Panc1 (cell line): ENCODE measurements at regions not wholly inside any gene's neighbourhood (a gene's known extent, or its start where the extent isn't known, plus 50 kb on each side); places are given as distances from the start of the nearest gene placed in this dataset.
"Not testable (repeated sequence)": the region's sequence is repeated elsewhere in the genome, so short reads cannot be mapped to it uniquely, and the experiment has no call there.

ENCODE experiments used
- ATAC-seq: fragments of 200-7000 bp; cut with Tn5 transposase; 2 replicates; pipeline ENCODE4 v1.9.1; 2020; ENCODE audit warnings: mild to moderate bottlenecking, moderate library complexity
- BruUV-seq: library from RNA; stranded (reverse); fragments of 400-500 nt; replicated peaks from 2 replicates; lab custom pipeline; 2021; lab: Mats Ljungman, UMichigan
- CTCF ChIA-PET: fragments of 300-600 bp; sonication (Branson Sonifier 250); formaldehyde crosslinking; loops from one replicate; lab custom pipeline; 2022; ENCODE audit warnings: antibody characterized with exemption; lab: Charles Lee
- POLR2A ChIA-PET: fragments of 300-600 bp; sonication (Branson Sonifier 250); formaldehyde crosslinking; loops from one replicate; lab custom pipeline; 2022; ENCODE audit warnings: antibody characterized with exemption; lab: Charles Lee
- DNase-seq: peaks from one replicate; pipeline ENCODE4 v3.0.0-alpha.2; 2010; ENCODE audit warnings: low read depth, low spot score
- H3K27ac ChIP-seq: 2 replicates; pipeline ENCODE4 v1.5.1; 2011; ENCODE audit warnings: mild to moderate bottlenecking, low read length, inconsistent platforms
- H3K27me3 ChIP-seq: fragments of 200-500 bp; sonication (Bioruptor generic); 2 replicates; pipeline ENCODE4 v1.6.0; 2014; ENCODE audit warnings: low read length, inconsistent platforms; ENCODE audit not compliant: control insufficient read depth, insufficient read depth
- H3K36me3 ChIP-seq: fragments of 200-500 bp; sonication (Bioruptor generic); 2 replicates; pipeline ENCODE4 v1.5.1; 2014; ENCODE audit warnings: inconsistent platforms, mild to moderate bottlenecking, low read length, moderate library complexity; ENCODE audit not compliant: control insufficient read depth, insufficient read depth
- H3K4me1 ChIP-seq: 2 replicates; pipeline ENCODE4 v1.5.1; 2011; ENCODE audit warnings: inconsistent platforms, mild to moderate bottlenecking, low read length, moderate library complexity; ENCODE audit not compliant: control insufficient read depth, insufficient read depth
- H3K4me3 ChIP-seq, 2 experiments: 2 replicates each; pipeline ENCODE4 v1.5.1; 2011 to 2012; ENCODE audit warnings: low read depth in 2 of 2, low read length in 2 of 2, mild to moderate bottlenecking in 2 of 2, inconsistent platforms in 1 of 2, moderate library complexity in 1 of 2
- H3K9me3 ChIP-seq: fragments of 200-500 bp; sonication (Bioruptor generic); 2 replicates; pipeline ENCODE4 v1.5.1; 2014; ENCODE audit warnings: low read depth, mild to moderate bottlenecking, inconsistent platforms, low read length, moderate library complexity; ENCODE audit not compliant: control insufficient read depth, insufficient read depth
- CTCF ChIP-seq: fragments of 450-650 bp; IDR thresholded peaks from 2 replicates; pipeline ENCODE4 v1.5.1; 2017; ENCODE audit warnings: mild to moderate bottlenecking
- POLR2AphosphoS5 ChIP-seq: IDR thresholded peaks from 2 replicates; pipeline ENCODE4 v1.6.1; 2012; ENCODE audit warnings: mild to moderate bottlenecking, low read depth, low read length, moderate library complexity
- REST ChIP-seq, 2 experiments: IDR thresholded peaks; 2 replicates each; pipeline ENCODE4 v1.6.1; 2011 to 2012; ENCODE audit warnings: low read depth in 2 of 2, control low read depth in 1 of 2, low read length in 1 of 2, mild to moderate bottlenecking in 1 of 2, moderate library complexity in 1 of 2; ENCODE audit not compliant: insufficient read depth in 1 of 2
- in situ Hi-C: cut with HindIII; loops from 2 replicates; pipeline ENCODE4 v1.10.0; 2016; ENCODE audit warnings: low sequenced_read_pairs, low pct_unique_long_range_greater_than_20kb
- intact Hi-C: fragments of 100-400 bp; cut with micrococcal nuclease; formaldehyde crosslinking; loops from one replicate; pipeline ENCODE4 v1.10.0; 2022; ENCODE audit not compliant: unreplicated experiment

DNA sequence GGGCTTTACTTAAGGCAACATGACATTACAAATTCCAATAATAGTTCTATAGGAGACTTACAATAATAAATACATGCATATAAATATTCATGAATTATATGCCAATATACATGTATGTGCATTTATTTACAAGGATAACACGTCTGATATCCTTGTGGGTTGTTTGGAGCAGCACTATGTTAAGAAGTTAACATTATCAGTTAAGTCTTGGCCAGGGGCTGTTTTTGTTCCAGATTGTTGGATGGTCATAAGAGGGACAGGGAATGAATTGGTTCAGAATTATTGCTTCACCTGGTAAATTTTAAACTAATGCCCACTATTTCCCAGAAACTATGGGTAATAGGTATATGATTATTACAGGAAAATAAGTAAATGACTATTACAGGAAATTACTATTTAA, 81.3 kb upstream of the MMS22L start:
- in situ Hi-C loops, result no loop called here
- H3K27me3 ChIP-seq, result no peaks in the 10 kb centered on the region
- H3K4me1 ChIP-seq, result no peaks in the 10 kb centered on the region
- intact Hi-C loops, result no loop called here
- H3K9me3 ChIP-seq, result no peaks in the 10 kb centered on the region
- ChIA-PET POLR2A (no interaction called here), CTCF (no interaction called here)
- H3K36me3 ChIP-seq, result peaks cover 2% of the 10 kb centered on the region; the same call in 1 of the 2 replicates
- TF ChIP-seq CTCF, result no peak
- no TSS peak for BruUV-seq
- DNase-seq (no peak), ATAC-seq (no peak)
- no peak overlapping the region for H3K4me3 ChIP-seq
- no peak overlapping the region for H3K27ac ChIP-seq

GRCh38 chr6:97382071-97382470, 99.1 kb upstream of the MMS22L start:
- DNase-seq, H3K4me1 ChIP-seq, H3K4me3 ChIP-seq, ATAC-seq, POLR2A ChIA-PET, intact Hi-C loops, BruUV-seq, H3K27me3 ChIP-seq, H3K9me3 ChIP-seq, H3K27ac ChIP-seq, H3K36me3 ChIP-seq, CTCF ChIA-PET, in situ Hi-C loops: not testable (repeated sequence)

GRCh38 chr6:97392735-97393134, 109.7 kb upstream of the MMS22L start:
- ChIA-PET POLR2A (no interaction called here), CTCF (no interaction called here)
- no peak overlapping the region for H3K27ac ChIP-seq
- no peak for TF ChIP-seq REST (IDR thresholded peaks at IDR 0.05; ENCODE audit: insufficient read depth in 1 of 2, low read depth in 2 of 2, low read length in 1 of 2)
- TF ChIP-seq POLR2AphosphoS5, result no peak
- H3K4me3 ChIP-seq, result no peak overlapping the region
- no TSS peak for BruUV-seq
- ATAC-seq (no peak), DNase-seq (no peak)
- H3K9me3 ChIP-seq, result no peaks in the 10 kb centered on the region
- H3K36me3 ChIP-seq, result no peaks in the 10 kb centered on the region; the same call in 1 of the 2 replicates
- intact Hi-C loops, result loop anchor here (5.0 to 10.0 kb wide), 2 partner anchors 105 to 178 kb away; no protein-coding TSS in a partner anchor
- no peaks in the 10 kb centered on the region; the same call in 1 of the 2 replicates for H3K27me3 ChIP-seq
- no peaks in the 10 kb centered on the region for H3K4me1 ChIP-seq
- in situ Hi-C loops, result no loop called here
